GM21529 (cell line): ENCODE measurements at regions not wholly inside any gene's neighbourhood (a gene's known extent, or its start where the extent isn't known, plus 50 kb on each side); places are given as distances from the start of the nearest gene placed in this dataset.

ENCODE experiments used
- ATAC-seq: cut with Tn5 transposase; IDR thresholded peaks from one replicate; pipeline ENCODE4 v1.9.1; 2021; ENCODE audit not compliant: unreplicated experiment

DNA sequence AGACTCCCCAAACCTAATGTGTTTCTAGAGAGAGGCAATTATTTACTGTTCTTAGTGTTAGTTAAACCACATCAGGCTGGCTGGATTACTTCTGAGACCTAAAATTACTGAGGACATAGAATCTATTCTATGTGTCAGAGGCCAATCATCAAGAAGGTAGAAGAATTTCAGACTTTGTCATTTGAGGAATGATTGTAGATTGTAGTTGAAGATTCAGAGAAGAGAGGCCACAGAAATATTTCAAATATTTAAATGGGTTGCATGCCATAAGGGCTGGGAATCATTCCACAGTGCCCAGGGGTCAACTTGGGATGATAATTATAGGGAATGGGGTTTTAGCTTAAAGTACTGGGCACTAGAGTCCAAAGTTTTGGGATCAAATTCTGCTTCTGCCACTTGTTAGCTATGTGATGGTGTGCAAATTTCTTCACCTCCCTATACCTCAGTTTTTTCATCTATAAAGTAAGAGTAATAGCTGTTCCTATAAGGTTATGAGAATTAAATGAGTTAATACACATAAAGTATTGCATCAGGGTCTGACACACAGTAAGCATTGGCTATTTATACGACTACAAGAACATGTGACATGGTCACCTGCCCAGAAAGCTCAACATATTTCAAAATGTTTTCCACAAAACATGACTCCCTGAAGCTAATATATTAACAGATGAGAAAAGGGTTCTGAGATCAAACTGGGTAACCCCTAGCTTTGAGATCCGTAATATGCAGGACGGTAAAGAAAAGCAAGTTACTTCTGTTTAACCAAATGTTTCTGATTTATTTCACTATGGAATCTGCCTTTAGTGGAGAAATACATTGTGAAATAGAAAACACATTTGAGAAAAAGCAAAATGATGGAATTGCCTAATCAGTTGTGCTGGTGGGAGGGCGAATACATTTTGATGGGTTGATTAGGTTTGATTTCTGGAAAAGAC, 69.7 kb upstream of the SPAG17 start:
- ATAC-seq, result no peak

DNA sequence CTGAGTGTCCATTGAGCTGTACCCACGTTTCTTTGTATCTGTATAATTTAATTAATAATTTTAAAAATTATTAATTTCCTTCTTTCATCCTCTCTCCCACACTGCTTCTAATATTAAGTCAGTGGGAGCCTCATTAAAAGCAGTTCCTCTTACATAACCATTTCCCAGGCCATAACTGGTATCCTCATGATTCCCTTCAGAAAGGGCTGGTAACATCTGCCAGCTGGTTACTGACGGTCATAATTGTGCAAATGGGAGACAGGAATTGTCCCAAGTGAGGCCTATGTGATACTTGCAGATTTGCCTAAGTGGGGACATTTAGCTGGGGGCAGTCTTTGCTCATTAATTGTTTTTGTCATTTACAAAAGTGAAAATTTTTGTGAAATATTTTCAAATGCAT, 69.0 kb upstream of the SPAG17 start:
- no peak for ATAC-seq

DNA sequence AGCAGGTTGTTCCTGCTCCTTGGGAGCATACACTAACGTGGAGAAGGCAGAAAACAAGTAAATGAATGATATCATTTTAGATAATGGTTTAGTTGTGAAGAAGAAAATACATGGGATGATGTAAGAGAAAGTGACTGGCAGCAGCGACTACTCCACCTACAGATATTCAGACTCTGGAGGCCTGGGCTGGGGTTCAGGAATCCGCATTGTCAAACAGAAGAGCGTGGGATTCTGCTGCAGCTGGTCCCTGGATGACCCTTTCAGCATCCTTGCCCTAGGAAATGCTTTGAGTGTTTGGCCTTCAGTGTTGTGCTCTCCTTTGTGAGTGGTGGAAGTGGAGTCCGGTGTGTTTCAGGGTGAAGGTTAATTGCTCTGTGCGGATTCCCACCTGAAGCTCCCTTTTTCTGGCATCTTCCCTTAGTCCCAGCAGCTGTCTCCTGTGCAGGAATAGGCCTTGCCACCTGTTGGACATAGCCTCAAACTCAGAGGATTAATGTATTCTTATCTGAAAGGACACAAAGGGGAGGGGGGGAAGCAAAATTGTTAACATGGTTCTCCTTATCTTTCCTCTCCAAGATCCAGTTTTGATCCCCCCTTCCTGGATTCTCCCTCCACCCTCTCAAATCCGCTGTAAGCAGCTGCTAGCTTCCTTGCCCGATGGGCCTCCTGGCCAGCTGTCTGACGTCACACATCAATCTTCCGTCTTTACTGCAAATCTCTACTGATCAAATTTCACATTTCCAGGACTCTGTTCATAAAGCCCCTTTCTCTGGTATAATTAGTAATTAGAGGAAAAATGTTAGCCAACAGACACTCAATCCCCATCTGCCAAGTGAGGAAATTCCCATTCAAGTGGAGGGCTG, 68.3 kb upstream of the SPAG17 start:
- ATAC-seq, result no peak

DNA sequence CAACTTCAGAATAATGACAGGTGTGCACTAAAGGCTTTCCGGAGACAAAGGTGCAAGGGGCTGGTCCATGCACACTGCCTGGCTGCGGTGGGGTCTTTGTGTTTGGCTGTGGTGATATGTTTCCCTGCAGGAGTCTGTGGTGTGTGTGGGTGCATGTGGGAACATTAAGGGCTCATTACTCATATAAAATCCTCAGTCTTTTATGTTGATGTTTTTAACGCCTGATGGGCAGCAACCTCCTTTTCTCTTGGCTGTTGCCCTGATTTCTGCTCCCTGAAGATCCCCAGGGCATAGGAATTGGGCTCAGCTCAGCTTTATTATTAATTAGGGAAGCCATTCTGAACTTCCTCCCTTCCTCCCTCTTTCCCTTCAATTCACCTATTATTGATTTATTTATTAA, 67.6 kb upstream of the SPAG17 start:
- ATAC-seq, result no peak

DNA sequence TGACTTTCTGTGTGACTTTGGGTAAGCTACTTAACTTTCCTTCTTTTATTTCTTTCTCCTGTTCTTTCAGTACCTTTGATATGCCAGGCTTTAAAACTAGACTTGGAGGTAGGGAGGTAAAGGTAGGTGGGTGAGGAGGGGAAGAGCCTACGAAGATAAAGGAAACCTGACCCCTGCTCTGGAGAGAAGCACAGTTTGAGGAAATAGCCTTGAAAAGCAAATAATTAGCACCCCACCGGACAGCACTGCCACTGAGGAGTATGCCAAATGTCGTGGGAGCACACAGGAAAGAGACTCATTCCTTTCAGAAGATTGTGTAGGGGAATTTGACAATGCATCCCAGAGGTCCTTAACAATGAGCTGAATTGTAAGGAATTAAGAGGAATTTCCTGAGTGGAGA, 65.2 kb upstream of the SPAG17 start:
- no peak for ATAC-seq

DNA sequence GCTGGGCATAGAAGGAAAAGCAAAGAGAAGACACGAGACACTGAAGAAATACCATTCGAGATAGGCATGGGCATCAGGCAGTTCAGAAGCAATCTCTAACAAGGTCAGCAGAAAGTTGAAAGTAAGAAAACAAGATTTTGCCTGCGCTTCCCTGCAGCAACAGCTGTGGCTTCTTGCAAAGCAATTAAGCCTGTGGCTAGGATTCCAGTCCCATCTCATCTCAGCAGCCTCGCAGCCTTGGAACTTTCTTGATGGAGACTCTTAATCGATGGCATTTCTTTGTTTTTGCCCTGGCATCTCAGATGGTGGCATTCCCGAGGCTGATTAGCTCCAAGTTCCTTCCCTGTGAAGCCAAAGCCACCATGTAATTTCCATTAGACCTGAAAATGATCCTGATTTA, 64.6 kb upstream of the SPAG17 start:
- no peak for ATAC-seq

DNA sequence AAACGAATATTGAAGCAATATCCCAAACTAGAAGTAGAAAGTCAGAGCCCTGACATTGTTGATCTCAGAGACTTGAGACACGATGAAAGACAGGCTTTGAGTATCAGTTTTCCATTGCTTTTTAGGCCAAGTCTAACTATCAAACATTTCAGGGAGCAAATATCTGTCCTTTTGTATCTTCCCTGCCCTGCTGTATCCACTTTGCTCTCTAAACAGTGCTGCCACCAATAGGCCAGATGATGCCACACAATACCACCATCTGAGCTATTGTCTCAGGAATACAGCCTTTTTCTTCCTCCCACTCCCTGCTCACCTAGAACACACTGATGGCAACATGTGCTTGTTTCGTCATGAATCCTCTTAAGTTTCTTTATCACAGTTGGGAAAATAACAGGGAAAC, 62.6 kb upstream of the SPAG17 start:
- ATAC-seq, result no peak

DNA sequence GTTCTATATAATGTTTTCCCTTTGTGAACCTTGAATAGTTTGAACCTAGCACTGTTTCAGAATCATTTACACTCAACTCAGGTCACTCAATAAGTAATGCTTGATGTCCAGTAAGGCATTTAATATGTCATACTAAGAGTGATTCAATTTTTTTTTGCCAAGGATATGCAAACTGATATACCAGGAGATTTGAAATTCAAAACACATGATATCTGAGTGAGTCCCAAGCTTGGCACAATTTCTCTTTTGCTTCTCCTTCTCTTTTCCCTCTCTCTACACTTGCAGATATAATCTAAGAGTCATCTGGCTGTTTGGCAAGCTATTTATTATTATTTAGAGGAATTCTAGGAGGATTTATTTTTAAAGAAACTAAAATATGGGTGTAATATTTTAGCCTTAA, 61.6 kb upstream of the SPAG17 start:
- no peak for ATAC-seq

DNA sequence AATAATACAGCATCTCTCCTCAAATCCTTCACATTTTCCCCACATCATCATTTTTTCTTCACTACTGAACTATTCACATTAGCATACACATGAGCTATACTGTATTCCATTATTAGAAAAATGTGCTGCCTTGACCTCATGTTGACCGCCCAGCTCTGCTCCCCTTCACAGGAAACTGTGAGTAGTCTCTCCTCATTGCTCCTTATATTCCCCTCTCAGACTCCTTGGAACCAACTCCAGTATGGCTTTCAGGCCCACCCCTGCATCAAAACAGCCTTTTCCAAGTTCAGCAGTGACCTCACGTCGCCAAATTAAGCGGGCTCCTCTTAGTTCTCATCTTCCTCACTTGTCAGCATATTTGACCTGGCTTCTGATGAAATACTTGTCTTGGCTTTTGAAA, 59.2 kb upstream of the SPAG17 start:
- ATAC-seq, result no peak

DNA sequence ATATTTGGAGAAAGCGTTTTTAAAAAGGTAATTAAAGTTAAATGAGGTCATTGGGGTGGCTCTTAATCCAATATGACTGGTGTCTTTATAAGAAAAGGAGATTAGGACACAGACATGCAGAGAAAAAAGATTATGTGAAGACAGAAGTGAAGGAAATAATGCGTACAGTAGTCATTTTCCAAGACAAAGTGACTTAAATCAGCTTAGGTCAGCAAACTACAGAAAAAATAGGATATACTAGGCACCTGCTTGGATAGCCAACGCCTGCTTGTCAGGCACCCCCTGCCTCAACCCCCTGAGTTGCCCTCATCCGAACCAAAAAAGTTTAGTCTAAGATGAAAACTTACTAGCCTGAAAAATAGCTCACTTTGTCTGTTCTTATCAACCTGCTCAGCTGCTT, 58.2 kb upstream of the SPAG17 start:
- ATAC-seq, result no peak
